ENCODE measurements at regions not wholly inside any gene's neighbourhood (a gene's known extent, or its start where the extent isn't known, plus 50 kb on each side); places are given as distances from the start of the nearest gene placed in this dataset.
"Not testable (repeated sequence)": the region's sequence is repeated elsewhere in the genome, so short reads cannot be mapped to it uniquely, and the experiment has no call there.

DNA sequence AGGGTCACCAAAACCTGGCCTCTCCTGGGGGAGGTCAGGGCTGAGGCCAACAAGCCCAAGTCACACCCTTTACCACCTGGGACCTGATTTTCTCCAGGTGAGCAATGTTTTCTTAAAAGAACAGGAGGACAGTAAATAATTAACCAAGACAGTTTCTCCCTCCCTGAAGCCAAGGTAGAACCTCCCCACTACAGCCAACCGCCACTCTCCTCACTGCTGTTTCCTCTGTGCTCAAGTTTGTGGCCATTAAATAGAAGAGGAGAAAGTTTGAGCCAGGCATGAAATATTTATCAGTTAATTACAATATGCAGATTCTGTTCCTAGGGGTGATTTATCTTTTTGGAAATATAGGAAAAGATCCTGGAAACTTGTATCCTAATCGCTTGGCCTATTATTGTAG is 150.6 kb upstream of the ANKRD20A1 start:
- not testable (repeated sequence) for H3K36me3 Mint-ChIP-seq (ENCODE audit: insufficient read depth in 1 of 3, low read depth in 3 of 3); H3K23ac ChIP-seq (ENCODE audit: insufficient read length, low read depth, low read length); H2BK5ac ChIP-seq (ENCODE audit: insufficient read length, low read length); H3K18ac ChIP-seq (ENCODE audit: insufficient read length, low read depth, low read length); H4K91ac ChIP-seq (ENCODE audit: insufficient read length, low read depth, low read length); H2BK12ac ChIP-seq (ENCODE audit: insufficient read length, low read depth, low read length); H4K8ac ChIP-seq (replicated peaks; ENCODE audit: insufficient read length, low read depth, low read length); H3K27ac ChIP-seq (ENCODE audit: insufficient read length, low read depth, low read length); H2AFZ ChIP-seq (ENCODE audit: low read length); H4K20me1 ChIP-seq (ENCODE audit: control insufficient read depth, insufficient read depth, insufficient read length); H2BK120ac ChIP-seq (ENCODE audit: low read depth, low read length, poor library complexity, severe bottlenecking); H3K4me1 Mint-ChIP-seq; H2BK15ac ChIP-seq (ENCODE audit: low read depth, low read length); H3K79me2 ChIP-seq (ENCODE audit: insufficient read depth, low read length); H3K9me3 Mint-ChIP-seq; H3K4me1 ChIP-seq (ENCODE audit: insufficient read depth, low read length); H3K23me2 ChIP-seq (ENCODE audit: insufficient read length, low read depth, low read length, poor library complexity, severe bottlenecking); H4K5ac ChIP-seq (ENCODE audit: insufficient read length, low read depth, low read length); H3K9ac ChIP-seq (ENCODE audit: extremely low read depth, insufficient read length, low read length); H3K27me3 ChIP-seq (ENCODE audit: insufficient read depth, low read length); H3K14ac ChIP-seq (ENCODE audit: insufficient read depth, low read length); H3K27me3 Mint-ChIP-seq (ENCODE audit: low read depth); H3K27ac Mint-ChIP-seq; H3K9me3 ChIP-seq (ENCODE audit: control insufficient read depth, low read depth, low read length); H3K56ac ChIP-seq (ENCODE audit: insufficient read length, low read depth, low read length); H3K4ac ChIP-seq (ENCODE audit: low read depth, low read length); H2BK20ac ChIP-seq (ENCODE audit: low read depth, low read length, poor library complexity, severe bottlenecking); H2AK5ac ChIP-seq (ENCODE audit: insufficient read length, low read length); H3K4me3 Mint-ChIP-seq; H3K79me1 ChIP-seq (ENCODE audit: insufficient read depth, low read depth, low read length, poor library complexity, severe bottlenecking); H3T11ph ChIP-seq (ENCODE audit: low read length); DNase-seq; H3K4me2 ChIP-seq (ENCODE audit: insufficient read depth, insufficient read length, low read length)
- WGBS (ENCODE audit: extremely low coverage, insufficient read length, low lambda C conversion rate), result no CpG with 5 or more reads among the region's 2 CpGs

DNA sequence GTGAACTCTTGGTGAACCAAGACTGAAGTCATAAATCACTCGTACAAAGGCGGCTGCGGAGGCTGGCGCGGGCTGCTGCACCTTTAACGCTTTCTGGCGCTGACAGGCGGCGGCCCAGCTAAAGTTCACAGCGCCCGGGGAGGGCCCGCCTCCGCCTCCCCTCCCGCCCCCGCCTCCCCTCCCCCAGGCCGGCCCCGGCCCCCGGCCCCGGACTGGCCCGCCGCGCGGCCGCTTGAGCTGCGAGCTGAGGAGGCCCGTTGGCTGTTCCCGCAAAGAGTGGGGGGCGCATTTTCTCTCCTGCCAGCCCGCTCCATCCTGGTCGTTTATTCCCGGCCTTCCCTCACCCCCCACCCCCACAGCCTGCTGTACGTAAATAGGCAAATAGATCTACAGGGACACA is 147.3 kb upstream of the ANKRD20A1 start:
- not testable (repeated sequence) for H2AK5ac ChIP-seq (ENCODE audit: insufficient read length, low read length); H4K5ac ChIP-seq (ENCODE audit: insufficient read length, low read depth, low read length); H2BK120ac ChIP-seq (ENCODE audit: low read depth, low read length, poor library complexity, severe bottlenecking); H3K4me1 ChIP-seq (ENCODE audit: insufficient read depth, low read length); DNase-seq; H4K8ac ChIP-seq (replicated peaks; ENCODE audit: insufficient read length, low read depth, low read length); H3K36me3 Mint-ChIP-seq (ENCODE audit: insufficient read depth in 1 of 3, low read depth in 3 of 3); H3K4ac ChIP-seq (ENCODE audit: low read depth, low read length); H3K9me3 Mint-ChIP-seq; H3K79me1 ChIP-seq (ENCODE audit: insufficient read depth, low read depth, low read length, poor library complexity, severe bottlenecking); H2BK5ac ChIP-seq (ENCODE audit: insufficient read length, low read length); H3K4me3 Mint-ChIP-seq; H3K18ac ChIP-seq (ENCODE audit: insufficient read length, low read depth, low read length); H3K23me2 ChIP-seq (ENCODE audit: insufficient read length, low read depth, low read length, poor library complexity, severe bottlenecking); H3K27me3 Mint-ChIP-seq (ENCODE audit: low read depth); H3K9me3 ChIP-seq (ENCODE audit: control insufficient read depth, low read depth, low read length); H2BK12ac ChIP-seq (ENCODE audit: insufficient read length, low read depth, low read length); H3K4me1 Mint-ChIP-seq; H3K4me2 ChIP-seq (ENCODE audit: insufficient read depth, insufficient read length, low read length); H3K23ac ChIP-seq (ENCODE audit: insufficient read length, low read depth, low read length); H3K27ac ChIP-seq (ENCODE audit: insufficient read length, low read depth, low read length); H3K27ac Mint-ChIP-seq; H3K9ac ChIP-seq (ENCODE audit: extremely low read depth, insufficient read length, low read length); H4K20me1 ChIP-seq (ENCODE audit: control insufficient read depth, insufficient read depth, insufficient read length); H3T11ph ChIP-seq (ENCODE audit: low read length); H2BK20ac ChIP-seq (ENCODE audit: low read depth, low read length, poor library complexity, severe bottlenecking); H3K79me2 ChIP-seq (ENCODE audit: insufficient read depth, low read length); H2AFZ ChIP-seq (ENCODE audit: low read length); H2BK15ac ChIP-seq (ENCODE audit: low read depth, low read length); H4K91ac ChIP-seq (ENCODE audit: insufficient read length, low read depth, low read length); H3K27me3 ChIP-seq (ENCODE audit: insufficient read depth, low read length); H3K56ac ChIP-seq (ENCODE audit: insufficient read length, low read depth, low read length); H3K14ac ChIP-seq (ENCODE audit: insufficient read depth, low read length)
- no CpG with 5 or more reads among the region's 32 CpGs for WGBS (ENCODE audit: extremely low coverage, insufficient read length, low lambda C conversion rate)

- not testable (repeated sequence) for H3K4ac ChIP-seq (ENCODE audit: low read depth, low read length); H3K14ac ChIP-seq (ENCODE audit: insufficient read depth, low read length); H2BK120ac ChIP-seq (ENCODE audit: low read depth, low read length, poor library complexity, severe bottlenecking); H4K8ac ChIP-seq (replicated peaks; ENCODE audit: insufficient read length, low read depth, low read length); H4K5ac ChIP-seq (ENCODE audit: insufficient read length, low read depth, low read length); H2BK5ac ChIP-seq (ENCODE audit: insufficient read length, low read length); H3K79me1 ChIP-seq (ENCODE audit: insufficient read depth, low read depth, low read length, poor library complexity, severe bottlenecking); H3K4me2 ChIP-seq (ENCODE audit: insufficient read depth, insufficient read length, low read length); H3K23ac ChIP-seq (ENCODE audit: insufficient read length, low read depth, low read length); H3K23me2 ChIP-seq (ENCODE audit: insufficient read length, low read depth, low read length, poor library complexity, severe bottlenecking); H3K9ac ChIP-seq (ENCODE audit: extremely low read depth, insufficient read length, low read length); H3K27ac Mint-ChIP-seq; H3K27me3 Mint-ChIP-seq (ENCODE audit: low read depth); H2BK12ac ChIP-seq (ENCODE audit: insufficient read length, low read depth, low read length); H2BK15ac ChIP-seq (ENCODE audit: low read depth, low read length); H3T11ph ChIP-seq (ENCODE audit: low read length); H3K4me1 ChIP-seq (ENCODE audit: insufficient read depth, low read length); H3K36me3 Mint-ChIP-seq (ENCODE audit: insufficient read depth in 1 of 3, low read depth in 3 of 3); DNase-seq; H3K18ac ChIP-seq (ENCODE audit: insufficient read length, low read depth, low read length); H3K4me1 Mint-ChIP-seq; H3K9me3 ChIP-seq (ENCODE audit: control insufficient read depth, low read depth, low read length); H2AK5ac ChIP-seq (ENCODE audit: insufficient read length, low read length); H3K27ac ChIP-seq (ENCODE audit: insufficient read length, low read depth, low read length); H2AFZ ChIP-seq (ENCODE audit: low read length); H3K27me3 ChIP-seq (ENCODE audit: insufficient read depth, low read length); H3K56ac ChIP-seq (ENCODE audit: insufficient read length, low read depth, low read length); H4K20me1 ChIP-seq (ENCODE audit: control insufficient read depth, insufficient read depth, insufficient read length); H3K79me2 ChIP-seq (ENCODE audit: insufficient read depth, low read length); H4K91ac ChIP-seq (ENCODE audit: insufficient read length, low read depth, low read length); H3K9me3 Mint-ChIP-seq; H2BK20ac ChIP-seq (ENCODE audit: low read depth, low read length, poor library complexity, severe bottlenecking); H3K4me3 Mint-ChIP-seq
- no CpG with 5 or more reads among the region's 10 CpGs for WGBS (ENCODE audit: extremely low coverage, insufficient read length, low lambda C conversion rate)
Measured at GRCh38 chr9:67711931-67712330, 146.8 kb upstream of the ANKRD20A1 start.
